Ascending aorta (tissue), 2 donors: ENCODE measurements at regions not wholly inside any gene's neighbourhood (a gene's known extent, or its start where the extent isn't known, plus 50 kb on each side); places are given as distances from the start of the nearest gene placed in this dataset.
"Not testable (repeated sequence)": the region's sequence is repeated elsewhere in the genome, so short reads cannot be mapped to it uniquely, and the experiment has no call there.

Experiments used
- DNase-seq, 2 donors: peaks; one replicate each; pipeline ENCODE4 v3.0.0-alpha.2; 2019; ENCODE audit warnings: low spot score in 2 of 2
- H3K27ac ChIP-seq, 2 donors: fragments of 200-600 bp; sonication (generic); one replicate each; pipeline ENCODE4 v1.5.1; 2016 to 2017; ENCODE audit warnings: mild to moderate bottlenecking in 1 of 2
- H3K27me3 ChIP-seq: fragments of 200-600 bp; sonication (generic); one replicate; pipeline ENCODE4 v1.5.1; 2017
- H3K36me3 ChIP-seq, 2 donors: fragments of 200-600 bp; sonication (generic); one replicate each; pipeline ENCODE4 v1.5.1; 2016
- H3K4me1 ChIP-seq, 2 donors: fragments of 200-600 bp; sonication (generic); one replicate each; pipeline ENCODE4 v1.5.1; 2016 to 2017; ENCODE audit warnings: mild to moderate bottlenecking in 1 of 2
- H3K4me3 ChIP-seq, 2 donors: fragments of 200-600 bp; sonication (generic); one replicate each; pipeline ENCODE4 v1.5.1; 2016 to 2017; ENCODE audit warnings: mild to moderate bottlenecking in 1 of 2
- H3K9me3 ChIP-seq, 2 donors: fragments of 200-600 bp; sonication (generic); one replicate each; pipeline ENCODE4 v1.5.1; 2016
- CTCF ChIP-seq, 3 experiments: fragments of 200-600 bp in 2 of 3; fragments of 450-650 bp in 1 of 3; sonication (generic) in 2 of 3; IDR thresholded peaks; one replicate each; pipeline ENCODE4 v1.5.1; 2016 to 2019; ENCODE audit warnings: antibody characterized with exemption in 3 of 3, mild to moderate bottlenecking in 1 of 3, moderate library complexity in 1 of 3
- intact Hi-C: fragments of 100-400 bp; cut with DNase I; formaldehyde crosslinking; loops from one replicate; pipeline ENCODE4 v1.15.1; 2023

- H3K36me3 ChIP-seq = no peaks in the 10 kb centered on the region
- no peak overlapping the region for H3K27ac ChIP-seq
- H3K4me1 ChIP-seq = no peaks in the 10 kb centered on the region
- no peak for DNase-seq
- TF ChIP-seq CTCF (IDR thresholded peaks at IDR 0.05) = no peak
- no peaks in the 10 kb centered on the region for H3K27me3 ChIP-seq
- intact Hi-C loops = no loop called here
- no peaks in the 10 kb centered on the region for H3K9me3 ChIP-seq
- no peak overlapping the region for H3K4me3 ChIP-seq
These were observed 57.2 kb upstream of the USP3 start for GRCh38 chr15:63447017-63447676.

GRCh38 chr15:63448266-63448665 is 56.1 kb upstream of the USP3 start:
- Histone ChIP-seq H3K27ac (no peak overlapping the region), H3K27me3 (no peaks in the 10 kb centered on the region), H3K9me3 (no peaks in the 10 kb centered on the region), H3K36me3 (no peaks in the 10 kb centered on the region), H3K4me1 (no peaks in the 10 kb centered on the region), H3K4me3 (no peak overlapping the region)
- no peak for TF ChIP-seq CTCF (IDR thresholded peaks at IDR 0.05)
- no peak for DNase-seq
- intact Hi-C loops = no loop called here

GRCh38 chr15:63448872-63449555 is 55.4 kb upstream of the USP3 start:
- H3K36me3 ChIP-seq, H3K9me3 ChIP-seq, H3K4me3 ChIP-seq, DNase-seq, H3K27ac ChIP-seq, H3K27me3 ChIP-seq, H3K4me1 ChIP-seq, intact Hi-C loops: not testable (repeated sequence)

- H3K4me3 ChIP-seq = no peak overlapping the region
- H3K4me1 ChIP-seq = no peaks in the 10 kb centered on the region
- H3K27me3 ChIP-seq = no peaks in the 10 kb centered on the region
- intact Hi-C loops = no loop called here
- no peak for DNase-seq
- H3K9me3 ChIP-seq = no peaks in the 10 kb centered on the region
- no peak for TF ChIP-seq CTCF (IDR thresholded peaks at IDR 0.05)
- H3K36me3 ChIP-seq = no peaks in the 10 kb centered on the region
- no peak overlapping the region for H3K27ac ChIP-seq
These were observed 54.7 kb upstream of the USP3 start for GRCh38 chr15:63449731-63450130.

GRCh38 chr15:63450884-63451225 is 53.5 kb upstream of the USP3 start:
- no peak overlapping the region for H3K4me3 ChIP-seq
- no peaks in the 10 kb centered on the region for H3K9me3 ChIP-seq
- intact Hi-C loops = no loop called here
- no peak for TF ChIP-seq CTCF (IDR thresholded peaks at IDR 0.05)
- no peak for DNase-seq
- no peaks in the 10 kb centered on the region for H3K27me3 ChIP-seq
- no peak overlapping the region for H3K27ac ChIP-seq
- H3K36me3 ChIP-seq = no peaks in the 10 kb centered on the region
- H3K4me1 ChIP-seq = no peaks in the 10 kb centered on the region

DNA sequence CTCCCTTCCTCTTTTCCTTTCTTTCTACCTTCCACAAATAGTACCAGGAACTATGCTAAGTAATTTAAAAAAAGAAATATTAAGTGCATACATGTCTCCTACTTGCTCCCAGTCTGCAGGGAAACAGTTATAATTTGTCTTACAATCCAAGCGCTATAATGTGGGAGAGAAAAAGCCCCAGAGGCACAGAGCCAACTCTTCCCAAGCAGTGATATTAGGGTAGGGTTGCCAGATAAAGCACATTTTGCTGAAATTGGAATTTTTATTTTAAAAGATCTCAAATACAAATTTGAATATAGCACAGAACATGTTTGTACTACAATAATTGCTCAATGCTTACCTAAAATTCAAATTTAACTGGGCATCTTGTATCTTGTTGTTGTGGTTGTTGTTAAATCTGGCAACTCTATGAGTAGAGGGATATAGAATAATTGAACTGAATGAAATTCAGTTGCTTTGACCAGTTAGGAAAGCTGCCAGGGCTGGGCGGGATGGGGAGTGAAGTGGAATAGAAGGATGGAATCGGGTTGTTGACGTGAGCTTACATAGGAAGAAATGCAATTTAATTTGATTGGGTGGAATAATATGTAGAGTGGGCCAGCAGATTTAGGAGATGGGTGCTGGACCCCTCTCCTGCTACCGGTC is 52.6 kb upstream of the USP3 start:
- Histone ChIP-seq H3K4me1 (no peaks in the 10 kb centered on the region), H3K4me3 (no peak overlapping the region), H3K9me3 (no peaks in the 10 kb centered on the region), H3K36me3 (no peaks in the 10 kb centered on the region), H3K27ac (no peak overlapping the region), H3K27me3 (no peaks in the 10 kb centered on the region)
- intact Hi-C loops = no loop called here
- TF ChIP-seq CTCF (IDR thresholded peaks at IDR 0.05) = no peak
- DNase-seq = no peak
